NCI-H526 (cell line): ENCODE measurements at regions not wholly inside any gene's neighbourhood (a gene's known extent, or its start where the extent isn't known, plus 50 kb on each side); places are given as distances from the start of the nearest gene placed in this dataset.
"Not testable (repeated sequence)": the region's sequence is repeated elsewhere in the genome, so short reads cannot be mapped to it uniquely, and the experiment has no call there.

Experiments used
- DNase-seq, 2 experiments: peaks; one replicate each; lab custom pipeline; 2025; lab: John Stamatoyannopoulos, UW

DNA sequence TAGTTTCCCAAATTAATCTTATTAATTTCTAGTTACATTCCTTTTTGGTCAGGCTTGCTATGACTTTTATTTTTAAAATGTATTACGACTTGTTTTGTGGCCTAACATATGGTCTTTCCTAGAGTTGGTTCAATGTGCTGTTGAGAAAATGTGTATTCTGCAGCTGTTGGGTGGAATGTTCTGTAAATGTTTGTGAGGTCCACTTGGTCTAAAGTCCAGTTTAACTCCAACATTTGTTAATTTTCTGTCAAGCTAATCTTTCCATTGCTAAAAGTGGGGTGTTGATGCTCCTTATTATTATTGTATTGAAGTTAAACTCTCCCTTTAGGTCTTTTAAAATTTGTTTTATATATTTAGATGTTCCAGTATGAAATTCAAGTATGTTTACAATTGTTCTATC is 1010.8 kb upstream of the EDIL3 start:
- DNase-seq: no peak

DNA sequence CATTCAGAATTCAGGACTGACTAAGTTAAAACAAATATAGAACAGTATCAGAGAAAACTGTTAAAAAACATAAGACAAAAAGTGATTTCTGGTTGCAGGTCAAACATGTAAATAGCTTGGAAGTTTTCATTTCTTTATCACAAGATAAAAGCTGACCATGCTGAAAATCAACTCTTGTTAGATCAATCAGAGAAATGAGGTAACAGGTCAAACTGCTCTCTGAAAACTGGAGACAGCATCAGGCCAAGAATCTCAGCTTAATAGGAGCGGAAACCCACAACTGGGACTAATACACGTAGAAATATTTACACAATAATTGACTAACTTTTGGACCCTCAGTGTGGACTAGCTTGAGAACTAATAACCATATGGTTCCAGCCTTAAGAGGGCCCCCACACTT is 1012.8 kb upstream of the EDIL3 start:
- DNase-seq: no peak

DNA sequence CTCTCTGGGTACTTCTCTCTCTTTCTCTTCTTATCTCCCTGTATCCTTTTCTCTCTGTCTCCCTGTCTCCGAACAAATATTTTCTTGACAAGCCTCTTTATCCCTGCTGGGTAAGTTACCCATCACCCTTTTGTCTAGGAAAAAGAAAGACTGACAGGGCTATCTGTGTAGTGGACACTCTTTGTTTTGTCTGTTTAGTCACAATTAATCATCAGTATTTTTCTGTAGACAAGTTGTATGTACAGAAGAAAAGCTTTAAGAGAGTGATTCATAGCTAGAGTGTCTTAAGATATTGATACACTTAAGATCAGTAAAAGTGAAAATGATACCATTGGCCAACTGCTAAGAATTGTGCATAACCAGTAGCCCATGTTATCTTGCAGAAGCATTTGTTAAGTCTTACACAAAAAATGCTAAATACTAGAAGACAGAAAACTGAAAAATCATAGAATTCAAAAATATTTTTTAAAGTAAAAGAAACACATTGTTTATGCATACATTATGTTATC is 1043.8 kb upstream of the EDIL3 start:
- DNase-seq: no peak

DNA sequence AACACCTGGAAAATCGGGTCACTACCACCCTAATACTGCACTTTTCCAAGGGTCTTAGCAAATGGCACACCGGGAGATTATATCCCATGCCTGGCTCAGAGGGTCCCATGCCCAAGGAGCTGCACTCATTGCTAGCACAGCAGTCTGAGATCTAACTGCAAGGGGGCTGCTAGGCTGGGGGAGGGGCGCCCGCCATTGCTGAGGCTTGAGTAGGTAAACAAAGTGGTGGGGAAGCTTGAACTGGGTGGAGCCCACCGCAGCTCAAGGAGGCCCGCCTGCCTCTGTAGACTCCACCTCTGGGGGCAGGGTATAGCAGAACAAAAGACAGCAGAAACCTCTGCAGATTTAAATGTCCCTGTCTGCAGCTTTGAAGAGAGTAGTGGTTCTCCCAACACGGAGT is 1047.0 kb upstream of the EDIL3 start:
- not testable (repeated sequence) for DNase-seq

DNA sequence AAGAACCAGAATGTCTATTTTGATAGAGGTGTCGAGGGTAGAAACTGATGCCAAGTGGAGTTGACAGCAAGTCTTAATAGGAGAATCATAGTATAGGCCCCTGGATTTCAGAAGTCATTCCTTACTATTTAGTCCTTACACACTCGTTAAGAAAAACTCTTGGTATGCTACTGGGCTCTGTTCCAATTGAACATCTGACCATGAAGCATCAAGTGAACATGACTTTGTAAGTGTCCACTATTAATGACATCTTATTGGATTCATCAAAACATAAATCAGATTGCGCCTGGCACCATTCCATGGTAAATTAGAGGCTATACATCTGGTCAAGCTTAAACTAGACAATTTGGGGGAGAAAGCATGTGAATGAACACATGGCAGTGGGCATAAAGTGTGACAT is 1056.5 kb upstream of the EDIL3 start:
- DNase-seq: no peak

DNA sequence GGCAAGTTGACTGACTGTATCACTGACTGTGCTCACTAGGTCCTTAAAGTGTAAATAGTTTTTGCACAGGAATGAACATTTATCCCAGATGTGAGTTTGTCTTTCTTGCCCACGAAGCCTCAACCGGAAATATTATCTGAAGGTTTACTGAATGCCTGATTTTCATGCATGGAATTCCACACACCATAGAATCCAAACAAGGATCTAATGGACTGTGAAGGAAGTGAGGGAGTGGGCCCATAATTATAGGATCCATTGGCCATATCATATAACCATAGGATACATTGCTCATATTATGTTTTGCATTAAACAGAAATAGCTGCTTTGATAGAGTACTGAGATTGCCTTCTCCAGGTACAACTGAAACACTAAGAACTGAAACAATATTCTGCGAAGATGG is 1057.2 kb upstream of the EDIL3 start:
- DNase-seq: peak in 1 of 2 experiments; percentile 10

DNA sequence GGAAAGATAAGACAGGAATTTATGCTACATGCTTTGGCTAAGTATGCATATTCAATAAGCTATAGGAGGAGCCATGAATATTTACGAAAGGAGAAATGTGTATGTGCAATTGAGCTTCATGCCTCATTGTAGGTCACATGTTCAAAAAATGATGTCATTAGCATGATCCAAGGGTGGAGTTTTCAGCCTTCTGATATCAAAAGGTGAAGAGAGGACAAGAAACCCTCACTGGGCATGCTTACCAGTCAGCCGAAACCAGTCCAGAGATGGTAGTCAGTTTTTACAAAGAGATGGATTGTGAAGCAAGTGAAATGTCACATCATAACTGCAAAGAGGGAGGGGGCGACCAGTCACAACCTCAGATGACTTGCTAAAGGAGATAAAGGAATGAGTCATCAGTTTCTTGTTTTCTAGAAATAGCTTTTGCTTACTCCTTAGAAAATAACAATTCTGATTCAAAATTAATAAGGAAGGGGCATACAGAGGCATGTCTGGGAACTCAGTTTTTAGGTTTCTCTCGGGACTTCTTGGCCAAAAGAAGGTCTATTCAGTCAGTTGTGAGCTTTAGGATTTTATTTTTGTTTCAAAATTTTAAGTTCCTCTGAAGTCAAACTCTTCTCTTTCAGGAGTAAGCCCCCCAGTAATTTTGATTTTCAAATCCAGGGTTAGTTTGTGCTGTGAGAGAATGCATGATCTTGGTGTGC is 1067.8 kb upstream of the EDIL3 start:
- no peak for DNase-seq

DNA sequence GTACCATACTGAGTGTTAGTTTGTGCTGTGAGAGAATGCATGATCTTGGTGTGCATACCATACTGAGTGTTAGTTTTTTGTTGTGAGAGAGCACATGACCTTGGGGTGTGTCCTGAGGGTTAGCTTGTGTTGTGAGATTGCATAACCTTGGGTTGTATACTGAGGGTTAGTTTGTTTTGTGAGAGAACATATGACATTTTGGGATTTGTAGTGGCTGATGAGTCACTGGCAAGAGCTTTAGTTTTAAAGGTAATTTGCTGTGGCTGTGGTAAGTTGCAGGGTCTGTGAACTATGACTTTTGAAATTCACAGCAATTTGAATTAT is 1068.3 kb upstream of the EDIL3 start:
- no peak for DNase-seq

DNA sequence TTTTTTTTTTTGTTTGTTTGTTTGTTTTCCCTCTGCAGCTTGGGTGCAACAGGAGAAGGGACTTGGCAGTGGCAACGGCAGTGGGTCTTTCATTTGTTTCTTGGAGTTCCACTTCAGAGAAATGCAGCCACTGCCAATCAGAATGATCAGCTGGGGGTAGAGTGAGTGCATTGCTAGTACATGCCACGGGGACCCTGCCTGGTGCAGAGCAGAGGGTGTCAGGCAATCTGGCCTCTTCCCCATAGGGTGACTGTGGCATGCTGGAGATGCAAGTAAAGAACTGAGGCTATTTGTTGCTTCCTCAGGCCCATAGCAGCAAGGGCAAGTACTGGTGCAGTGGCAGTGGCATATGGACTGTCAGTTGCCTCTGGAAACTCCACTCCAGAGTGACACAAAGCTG is 1073.6 kb upstream of the EDIL3 start:
- no peak for DNase-seq

DNA sequence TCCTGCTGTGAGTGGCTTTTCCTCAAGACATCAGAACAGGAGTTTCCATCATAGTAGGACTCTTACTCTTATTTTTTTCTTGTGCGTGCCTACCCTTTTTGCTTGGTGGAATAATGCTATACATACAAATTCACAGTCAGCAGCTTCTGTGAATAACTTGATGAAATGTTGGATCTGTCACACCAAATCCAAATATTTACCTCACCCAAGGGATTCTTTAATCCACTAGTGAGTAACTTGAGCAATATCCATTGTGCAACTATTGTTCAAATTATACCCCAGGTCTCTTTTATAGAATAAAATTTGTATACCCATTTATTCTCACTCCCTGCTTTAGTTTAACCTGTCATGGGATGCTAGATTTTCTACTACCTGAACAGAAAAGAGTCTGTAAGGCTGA is 1078.3 kb upstream of the EDIL3 start:
- no peak for DNase-seq

DNA sequence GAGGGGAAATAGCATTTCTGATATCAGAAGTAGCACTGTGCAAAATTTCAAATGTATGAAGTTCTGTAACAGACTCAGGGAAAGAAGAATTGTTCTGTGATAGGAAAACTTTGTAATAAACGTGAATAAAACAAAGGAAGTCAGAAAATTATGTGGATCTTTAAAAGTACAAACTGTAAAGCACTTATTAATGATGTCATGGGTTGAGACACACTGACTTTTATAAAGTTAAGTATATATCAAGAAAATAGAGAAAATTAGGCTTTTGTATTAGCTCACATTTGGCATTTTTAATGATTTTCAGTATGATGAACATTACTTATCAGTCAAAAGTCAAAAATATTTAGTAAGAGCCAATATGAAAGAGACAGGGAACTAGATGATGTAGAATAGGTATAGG is 1081.7 kb upstream of the EDIL3 start:
- DNase-seq: no peak

DNA sequence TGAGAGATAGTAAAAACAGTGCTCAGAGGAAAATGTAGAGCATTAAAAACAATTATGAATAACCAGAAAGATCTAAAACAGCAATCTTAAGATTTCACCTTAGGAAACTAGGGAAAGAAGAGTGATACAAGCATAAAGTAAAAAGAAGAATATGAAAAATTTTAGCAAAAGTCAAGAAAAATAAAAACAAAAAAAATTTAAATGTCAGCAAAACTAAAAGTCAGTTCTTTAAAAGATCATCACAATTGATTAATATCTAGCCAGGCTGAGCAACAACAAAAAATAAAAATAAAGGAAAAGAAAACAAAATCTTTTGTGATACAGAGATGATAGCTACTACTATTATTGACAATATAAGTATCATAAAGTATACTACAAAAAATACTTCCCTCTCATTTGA is 1088.1 kb upstream of the EDIL3 start:
- DNase-seq: no peak

DNA sequence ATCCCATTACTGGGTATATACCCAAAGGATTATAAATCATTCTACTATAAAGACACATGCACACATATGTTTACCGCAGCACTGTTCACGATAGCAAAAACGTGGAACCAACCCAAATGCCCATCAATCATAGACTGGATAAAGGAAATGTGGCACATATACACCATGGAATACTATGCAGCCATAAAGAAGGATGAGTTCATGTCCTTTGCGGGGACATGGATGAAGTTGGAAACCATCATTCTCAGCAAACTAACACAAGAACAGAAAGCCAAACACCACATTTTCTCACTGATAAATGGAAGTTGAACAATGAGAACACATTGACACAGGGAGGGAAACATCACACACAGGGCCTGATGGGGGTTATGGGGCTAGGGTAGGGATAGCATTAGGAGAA is 1090.5 kb upstream of the EDIL3 start:
- DNase-seq: not testable (repeated sequence)

DNA sequence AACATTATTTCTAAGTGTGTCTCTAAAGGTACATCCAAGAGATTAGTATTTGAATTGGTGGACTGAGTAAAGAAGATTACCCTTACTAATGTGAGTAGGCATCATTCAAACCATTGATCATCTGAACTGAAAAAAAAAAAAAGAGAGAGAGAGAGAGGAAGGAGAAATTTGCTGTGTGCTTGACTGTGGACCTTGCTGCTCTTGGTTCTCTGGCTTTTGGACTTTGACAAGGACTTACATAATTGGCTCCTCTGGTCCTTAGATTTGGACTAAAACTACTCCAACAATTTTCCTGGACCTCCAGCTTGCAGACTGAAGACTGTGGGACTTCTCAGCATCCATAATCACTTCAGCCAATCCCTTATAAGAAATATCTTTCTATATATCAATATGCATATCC is 1091.9 kb upstream of the EDIL3 start:
- no peak for DNase-seq

DNA sequence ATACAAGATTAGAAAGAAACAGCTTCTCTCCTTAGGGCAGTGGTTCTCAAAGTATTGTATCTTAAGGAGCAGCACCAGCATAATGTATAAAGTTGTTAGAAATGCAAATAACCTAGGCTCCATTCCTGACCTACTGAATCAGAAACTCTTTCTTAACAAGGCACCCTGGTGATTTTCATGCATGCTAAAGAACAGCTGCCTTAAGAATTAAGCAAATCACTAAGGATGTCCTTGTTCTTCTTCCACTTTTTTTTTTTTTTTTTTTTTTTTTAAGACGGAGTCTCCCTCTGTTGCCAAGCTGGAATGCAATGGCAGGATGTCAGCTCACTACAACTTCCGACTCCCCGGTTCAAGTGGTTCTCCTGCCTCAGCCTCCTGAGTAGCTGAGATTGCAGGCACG is 1095.2 kb upstream of the EDIL3 start:
- DNase-seq: no peak

DNA sequence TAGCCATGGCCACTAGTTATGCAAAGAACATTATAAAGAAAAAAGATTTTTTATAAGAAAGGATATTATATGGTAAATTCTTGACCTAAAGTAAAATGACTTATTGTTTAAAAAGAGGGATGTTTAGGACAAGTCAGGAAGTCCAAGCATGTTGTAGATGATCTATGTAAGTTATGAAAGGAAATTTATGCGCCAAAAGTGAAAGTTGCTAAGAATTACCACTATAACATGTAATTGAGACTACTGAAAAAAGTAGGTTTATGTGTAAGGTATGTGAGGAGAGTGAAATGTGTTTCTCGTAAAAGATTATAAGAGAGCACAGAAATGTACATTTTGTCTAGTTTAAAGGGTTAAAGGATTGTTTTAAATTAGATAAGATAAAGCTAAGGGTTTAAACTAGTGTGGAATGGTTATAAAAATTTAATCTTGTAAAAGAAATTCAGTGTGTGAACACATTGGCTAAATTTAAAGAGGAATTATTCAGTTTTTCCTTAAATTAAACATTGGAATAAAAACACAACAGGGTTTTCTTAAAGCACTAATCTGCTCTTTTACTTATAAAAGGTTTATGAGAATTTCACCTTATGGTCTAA is 1100.4 kb upstream of the EDIL3 start:
- DNase-seq: no peak

DNA sequence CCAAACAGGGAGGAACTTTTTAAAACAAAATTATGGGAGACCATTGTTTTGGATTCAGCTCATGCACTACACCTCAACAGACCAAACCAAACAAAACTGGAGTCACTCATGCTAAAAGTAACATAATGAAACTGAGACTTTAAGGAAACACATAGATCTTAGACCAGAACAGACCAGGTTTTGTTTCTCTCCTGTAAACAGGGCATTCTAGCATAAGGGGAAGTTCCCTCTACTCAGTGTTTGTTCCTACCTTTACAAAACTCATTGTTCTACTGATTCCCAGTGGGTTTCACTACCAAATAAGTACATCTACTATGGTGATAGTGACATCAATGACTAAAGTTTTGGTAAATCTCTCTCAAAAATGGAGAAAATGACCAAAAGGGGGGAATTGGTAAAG is 1103.6 kb upstream of the EDIL3 start:
- no peak for DNase-seq

DNA sequence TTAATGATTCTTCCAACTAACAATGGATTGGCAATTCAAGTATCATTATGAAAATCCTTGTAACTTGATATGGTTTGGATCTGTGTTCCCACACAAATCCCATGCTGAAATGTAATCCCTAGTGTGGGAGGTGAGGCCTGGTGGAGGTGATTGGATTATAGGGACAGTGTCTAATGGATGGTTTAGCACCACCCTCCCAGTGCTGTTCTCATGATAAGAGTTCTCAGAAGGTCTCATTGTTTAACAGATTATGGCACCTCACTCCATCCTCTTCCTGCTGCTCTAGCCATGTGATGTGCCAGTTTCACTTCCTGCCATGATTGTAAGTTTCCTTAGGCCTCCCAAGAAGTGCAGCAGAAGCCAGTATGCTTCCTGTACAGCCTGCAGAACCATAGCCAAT is 1116.2 kb upstream of the EDIL3 start:
- no peak for DNase-seq

DNA sequence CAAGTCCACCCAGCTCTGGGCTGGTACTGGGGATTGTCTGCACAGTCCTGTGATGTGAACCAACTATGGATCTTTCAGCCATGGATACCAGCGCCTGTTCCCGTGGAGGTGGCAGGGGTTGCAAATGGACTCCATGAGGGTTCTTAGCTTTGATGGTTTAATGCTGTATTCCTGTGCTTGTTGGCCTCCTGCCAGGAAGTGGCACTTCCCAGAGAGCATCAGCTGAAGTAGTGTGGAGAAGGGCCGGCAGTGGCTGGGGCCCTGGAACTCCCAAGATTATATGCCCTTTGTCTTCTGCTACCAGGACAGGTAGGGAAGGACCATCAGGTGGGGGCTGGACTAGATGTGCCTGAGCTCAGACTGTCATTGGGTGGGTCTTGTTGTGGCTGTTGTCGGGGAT is 1104.8 kb upstream of the COX7C start:
- DNase-seq: no peak

DNA sequence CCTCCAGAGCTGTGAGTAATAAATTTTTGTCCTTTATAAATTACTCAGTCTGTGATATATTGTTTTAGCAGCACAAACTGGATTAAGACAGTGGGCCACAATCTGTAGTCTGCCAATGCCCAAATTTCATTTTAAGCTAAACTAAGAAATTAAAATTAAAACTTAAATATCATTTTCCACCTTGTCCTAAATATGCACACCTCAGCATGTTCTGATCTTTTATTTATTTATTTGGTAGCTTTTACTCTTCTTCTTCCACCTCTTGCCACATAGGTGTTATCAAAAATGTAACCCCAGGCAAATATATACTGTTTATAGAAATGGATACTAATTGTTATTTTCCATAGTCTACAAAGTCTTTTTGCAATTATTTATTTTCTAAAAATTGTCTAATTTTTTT is 1102.2 kb upstream of the COX7C start:
- DNase-seq: no peak

DNA sequence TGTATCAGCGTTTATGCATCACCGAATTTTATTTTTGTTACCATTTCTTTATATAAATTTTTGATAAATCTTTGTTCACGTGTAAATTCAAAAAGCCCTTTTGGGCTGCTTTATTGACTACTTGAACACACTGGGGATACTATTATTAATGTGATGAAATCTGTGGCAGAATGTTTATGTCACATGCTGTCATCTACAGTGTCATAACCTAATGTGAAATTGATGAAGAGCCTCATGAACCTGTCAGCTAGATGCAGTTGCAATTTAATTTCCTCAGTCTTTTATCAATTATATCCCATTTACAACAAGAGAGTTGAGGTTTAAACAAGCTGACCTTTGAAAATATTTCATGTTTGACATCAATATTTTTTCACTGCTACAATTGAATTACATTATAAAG is 1100.4 kb upstream of the COX7C start:
- DNase-seq: no peak

DNA sequence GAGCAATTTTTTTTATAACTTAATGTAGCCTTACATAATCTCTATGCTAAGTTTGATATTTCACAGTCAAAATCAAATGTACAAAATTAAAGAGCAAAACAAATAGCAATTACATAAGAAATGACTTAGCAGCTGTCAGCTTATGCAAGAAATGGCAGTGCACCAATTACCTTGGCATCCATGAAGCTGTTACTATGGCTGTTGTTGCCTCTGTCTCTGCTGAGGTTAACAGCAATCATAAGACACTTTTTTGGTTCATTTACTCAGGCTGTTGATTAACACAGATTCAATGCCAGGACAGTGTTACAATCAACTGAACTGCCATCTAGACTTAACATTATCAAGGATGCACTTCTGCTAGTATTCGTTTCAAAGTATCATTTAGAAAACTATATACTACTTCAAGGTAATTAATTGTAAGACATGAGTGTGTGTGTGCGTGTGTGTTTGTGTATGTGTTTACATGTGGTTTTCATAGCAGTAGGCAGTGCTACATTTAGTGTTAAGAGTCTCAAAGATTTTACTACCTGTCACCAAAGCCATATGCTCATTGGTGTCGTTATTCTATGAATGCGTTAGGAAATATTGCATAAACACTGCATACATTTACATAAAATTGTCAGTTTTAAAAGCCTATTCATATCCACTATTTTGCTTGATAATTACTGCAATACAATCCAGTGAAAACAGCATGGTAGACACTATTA is 1084.2 kb upstream of the COX7C start:
- no peak for DNase-seq

DNA sequence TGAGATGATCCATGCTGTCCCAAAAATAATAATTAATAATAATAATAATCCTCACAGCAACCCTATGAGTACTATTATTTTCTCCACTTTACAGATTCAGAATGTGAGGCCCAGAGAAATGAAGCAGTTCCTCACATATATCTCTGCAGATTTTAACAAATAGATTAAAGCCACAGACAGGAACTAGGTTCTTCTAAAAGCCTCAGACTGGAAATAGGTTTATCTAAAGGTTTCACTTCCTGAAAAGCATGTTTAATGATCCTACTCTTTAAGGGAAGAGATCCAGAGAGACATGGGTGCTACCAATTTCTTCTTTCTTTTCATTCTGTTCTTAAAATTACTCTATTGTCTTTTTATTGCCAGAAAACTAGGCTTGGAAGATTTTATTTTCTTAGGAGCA is 1079.4 kb upstream of the COX7C start:
- DNase-seq: no peak

DNA sequence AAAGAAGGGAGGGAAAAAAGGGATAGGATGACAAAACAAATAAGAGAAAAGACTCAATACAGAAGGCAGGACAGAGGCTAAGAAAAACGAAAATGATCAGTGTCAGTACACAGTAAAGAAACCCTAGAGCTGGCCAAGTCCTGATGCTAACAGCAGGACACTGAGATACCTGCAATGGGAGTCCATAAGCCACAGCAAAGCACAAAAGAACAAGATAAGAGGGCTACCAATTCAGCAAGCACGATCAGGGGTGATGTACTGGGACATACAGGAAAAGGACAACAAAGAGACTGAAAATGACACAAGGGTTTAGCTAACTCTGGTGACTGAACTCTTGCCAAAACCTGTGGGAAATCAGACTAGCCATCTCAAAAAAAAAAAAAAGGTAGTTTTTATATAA is 1072.6 kb upstream of the COX7C start:
- no peak for DNase-seq
